Breast epithelium (tissue), 4 donors: ENCODE measurements at regions not wholly inside any gene's neighbourhood (a gene's known extent, or its start where the extent isn't known, plus 50 kb on each side); places are given as distances from the start of the nearest gene placed in this dataset.

ENCODE experiments used
- DNase-seq, 2 donors: peaks; one replicate each; pipeline ENCODE4 v3.0.0-alpha.2; 2019; ENCODE audit warnings: low spot score in 2 of 2
- H3K27ac ChIP-seq, 2 donors: fragments of 200-600 bp; sonication (generic) in 1 of 2; one replicate each; pipeline ENCODE4 v1.5.1; 2016 to 2019; ENCODE audit warnings: mild to moderate bottlenecking in 1 of 2
- H3K27me3 ChIP-seq, 2 donors: fragments of 200-600 bp; sonication (generic) in 1 of 2; one replicate each; pipeline versions ENCODE4 v1.5.1 to v1.6.0; 2017 to 2019; ENCODE audit warnings: control low read depth in 1 of 2, mild to moderate bottlenecking in 1 of 2
- H3K36me3 ChIP-seq: fragments of 200-600 bp; one replicate; pipeline ENCODE4 v1.5.1; 2019
- H3K4me1 ChIP-seq, 2 donors: fragments of 200-600 bp; sonication (generic); one replicate each; pipeline ENCODE4 v1.5.1; 2016 to 2019; ENCODE audit warnings: control low read depth in 1 of 2
- H3K4me3 ChIP-seq, 3 donors: fragments of 200-600 bp; sonication (generic); 1 replicate in 2 of 3; 2 replicates in 1 of 3; pipeline ENCODE4 v1.5.1; 2016 to 2019; ENCODE audit warnings: mild to moderate bottlenecking in 3 of 3, moderate library complexity in 2 of 3
- H3K9me3 ChIP-seq, 2 donors: fragments of 200-600 bp; sonication (generic) in 1 of 2; one replicate each; pipeline ENCODE4 v1.5.1; 2016 to 2019; ENCODE audit warnings: control low read depth in 1 of 2
- CTCF ChIP-seq, 3 donors: fragments of 450-650 bp; IDR thresholded peaks; one replicate each; pipeline ENCODE4 v1.5.1; 2016 to 2017; ENCODE audit warnings: antibody characterized with exemption in 3 of 3, mild to moderate bottlenecking in 3 of 3, moderate library complexity in 3 of 3
- POLR2A ChIP-seq: fragments of 450-650 bp; IDR thresholded peaks from one replicate; pipeline ENCODE4 v1.6.1; 2016; ENCODE audit warnings: antibody characterized with exemption, mild to moderate bottlenecking, moderate library complexity
- POLR2AphosphoS5 ChIP-seq, 3 donors: sonication (generic); formaldehyde crosslinking; IDR thresholded peaks; one replicate each; pipeline ENCODE4 v1.6.1; 2017; ENCODE audit warnings: antibody characterized with exemption in 3 of 3
- intact Hi-C: fragments of 100-400 bp; cut with DNase I; formaldehyde crosslinking; loops from one replicate; pipeline ENCODE4 v1.15.1; 2023; ENCODE audit warnings: low total_unique reads

- Histone ChIP-seq H3K27me3 (no peaks in the 10 kb centered on the region), H3K36me3 (no peaks in the 10 kb centered on the region), H3K4me3 (no peak overlapping the region), H3K27ac (no peak overlapping the region), H3K9me3 (no peaks in the 10 kb centered on the region), H3K4me1 (no peaks in the 10 kb centered on the region)
- no peak for TF ChIP-seq POLR2A
- no peak for TF ChIP-seq CTCF (IDR thresholded peaks at IDR 0.05)
- no peak for TF ChIP-seq POLR2AphosphoS5 (IDR thresholded peaks at IDR 0.05)
- intact Hi-C loops: no loop called here
- DNase-seq: no peak
Observed at GRCh38 chr2:167752734-167753133, 494.7 kb downstream of the STK39 start.

GRCh38 chr2:167750675-167751074 is 496.7 kb downstream of the STK39 start:
- no peaks in the 10 kb centered on the region for H3K27me3 ChIP-seq
- no peak overlapping the region for H3K27ac ChIP-seq
- intact Hi-C loops: no loop called here
- no peak overlapping the region for H3K4me3 ChIP-seq
- H3K36me3 ChIP-seq: no peaks in the 10 kb centered on the region
- H3K4me1 ChIP-seq: no peaks in the 10 kb centered on the region
- no peaks in the 10 kb centered on the region for H3K9me3 ChIP-seq
- TF ChIP-seq POLR2A: no peak
- TF ChIP-seq POLR2AphosphoS5 (IDR thresholded peaks at IDR 0.05): no peak
- no peak for TF ChIP-seq CTCF (IDR thresholded peaks at IDR 0.05)
- no peak for DNase-seq

- no peak overlapping the region for H3K27ac ChIP-seq
- no peaks in the 10 kb centered on the region for H3K9me3 ChIP-seq
- DNase-seq: no peak
- H3K36me3 ChIP-seq: no peaks in the 10 kb centered on the region
- no peak for TF ChIP-seq POLR2A
- no peak for TF ChIP-seq CTCF (IDR thresholded peaks at IDR 0.05)
- no peak for TF ChIP-seq POLR2AphosphoS5 (IDR thresholded peaks at IDR 0.05)
- no peak overlapping the region for H3K4me3 ChIP-seq
- H3K27me3 ChIP-seq: no peaks in the 10 kb centered on the region
- intact Hi-C loops: no loop called here
- H3K4me1 ChIP-seq: no peaks in the 10 kb centered on the region
Observed at GRCh38 chr2:167749660-167750059, 497.7 kb downstream of the STK39 start.

- DNase-seq: no peak
- Histone ChIP-seq H3K9me3 (no peaks in the 10 kb centered on the region), H3K36me3 (no peaks in the 10 kb centered on the region), H3K4me1 (no peaks in the 10 kb centered on the region), H3K27me3 (no peaks in the 10 kb centered on the region), H3K4me3 (no peak overlapping the region), H3K27ac (no peak overlapping the region)
- intact Hi-C loops: no loop called here
- TF ChIP-seq POLR2A (no peak), POLR2AphosphoS5 (IDR thresholded peaks at IDR 0.05) (no peak), CTCF (IDR thresholded peaks at IDR 0.05) (no peak)
Observed at GRCh38 chr2:167749016-167749415, 498.4 kb downstream of the STK39 start.

- no peak for DNase-seq
- Histone ChIP-seq H3K27me3 (no peaks in the 10 kb centered on the region), H3K4me1 (no peaks in the 10 kb centered on the region), H3K4me3 (no peak overlapping the region), H3K9me3 (no peaks in the 10 kb centered on the region), H3K27ac (no peak overlapping the region), H3K36me3 (no peaks in the 10 kb centered on the region)
- TF ChIP-seq CTCF (IDR thresholded peaks at IDR 0.05) (no peak), POLR2A (no peak), POLR2AphosphoS5 (IDR thresholded peaks at IDR 0.05) (no peak)
- intact Hi-C loops: no loop called here
Observed at GRCh38 chr2:167748536-167748935, 498.9 kb downstream of the STK39 start.
